Thoracic aorta (tissue), 2 donors: ENCODE measurements at regions not wholly inside any gene's neighbourhood (a gene's known extent, or its start where the extent isn't known, plus 50 kb on each side); places are given as distances from the start of the nearest gene placed in this dataset.

ENCODE experiments used
- ATAC-seq: fragments of 150-250 bp; one replicate; pipeline ENCODE4 v1.8.0; 2017; ENCODE audit warnings: low read depth; ENCODE audit not compliant: insufficient number of reproducible peaks, low FRiP score
- DNase-seq: peaks from one replicate; pipeline ENCODE4 v3.0.0-alpha.2; 2020; ENCODE audit warnings: low spot score
- H3K27ac ChIP-seq, 2 donors: fragments of 200-600 bp; sonication (generic); 1 replicate in 1 of 2; 2 replicates in 1 of 2; pipeline ENCODE4 v1.5.1; 2016; ENCODE audit warnings: mild to moderate bottlenecking in 2 of 2, moderate library complexity in 2 of 2
- H3K27me3 ChIP-seq: fragments of 200-600 bp; sonication (generic); replicated peaks from 2 replicates; pipeline ENCODE4 v1.6.0; 2016; ENCODE audit warnings: mild to moderate bottlenecking; ENCODE audit not compliant: insufficient read depth
- H3K36me3 ChIP-seq: fragments of 200-600 bp; sonication (generic); one replicate; pipeline ENCODE4 v1.5.1; 2016
- H3K4me1 ChIP-seq, 2 donors: fragments of 200-600 bp; sonication (generic); 1 replicate in 1 of 2; 2 replicates in 1 of 2; pipeline versions ENCODE4 v1.5.1 to v1.6.0; 2016; ENCODE audit warnings: low read depth in 2 of 2, mild to moderate bottlenecking in 1 of 2; ENCODE audit not compliant: control insufficient read depth in 1 of 2
- H3K4me3 ChIP-seq: fragments of 200-600 bp; sonication (generic); 2 replicates; pipeline ENCODE4 v1.5.1; 2016; ENCODE audit warnings: mild to moderate bottlenecking
- H3K9me3 ChIP-seq: fragments of 200-600 bp; sonication (generic); 2 replicates; pipeline ENCODE4 v1.5.1; 2016
- CTCF ChIP-seq: fragments of 200-600 bp; sonication (generic); IDR thresholded peaks from one replicate; pipeline ENCODE4 v1.5.1; 2019; ENCODE audit warnings: antibody characterized with exemption

GRCh38 chr3:26202169-26202568, 412.3 kb downstream of the OXSM start:
- Histone ChIP-seq H3K9me3 (no peaks in the 10 kb centered on the region), H3K4me1 (no peaks in the 10 kb centered on the region), H3K27ac (no peak overlapping the region), H3K27me3 (no peaks in the 10 kb centered on the region), H3K4me3 (no peak overlapping the region), H3K36me3 (no peaks in the 10 kb centered on the region)
- ATAC-seq (no peak), DNase-seq (no peak)
- no peak for TF ChIP-seq CTCF

- H3K9me3 ChIP-seq: no peaks in the 10 kb centered on the region
- H3K27ac ChIP-seq: no peak overlapping the region
- no peaks in the 10 kb centered on the region for H3K36me3 ChIP-seq
- no peak for TF ChIP-seq CTCF
- no peaks in the 10 kb centered on the region for H3K4me1 ChIP-seq
- H3K4me3 ChIP-seq: no peak overlapping the region
- no peaks in the 10 kb centered on the region for H3K27me3 ChIP-seq
- ATAC-seq (no peak), DNase-seq (no peak)
Observed at GRCh38 chr3:26205475-26205874, 415.6 kb downstream of the OXSM start.

GRCh38 chr3:26208201-26208600, 414.4 kb upstream of the LRRC3B start:
- H3K9me3 ChIP-seq: no peaks in the 10 kb centered on the region
- no peaks in the 10 kb centered on the region for H3K4me1 ChIP-seq
- H3K36me3 ChIP-seq: no peaks in the 10 kb centered on the region
- ATAC-seq: no peak
- H3K27ac ChIP-seq: no peak overlapping the region
- no peak overlapping the region for H3K4me3 ChIP-seq
- TF ChIP-seq CTCF: no peak
- DNase-seq: no peak
- H3K27me3 ChIP-seq: no peaks in the 10 kb centered on the region

- Histone ChIP-seq H3K36me3 (no peaks in the 10 kb centered on the region), H3K27ac (no peak overlapping the region), H3K27me3 (no peaks in the 10 kb centered on the region), H3K9me3 (no peaks in the 10 kb centered on the region), H3K4me3 (no peak overlapping the region), H3K4me1 (no peaks in the 10 kb centered on the region)
- no peak for DNase-seq
- ATAC-seq: no peak
- TF ChIP-seq CTCF: no peak
Observed at GRCh38 chr3:26229801-26230200, 392.8 kb upstream of the LRRC3B start.

GRCh38 chr3:26233374-26233773, 389.2 kb upstream of the LRRC3B start:
- Histone ChIP-seq H3K27ac (no peak overlapping the region), H3K36me3 (no peaks in the 10 kb centered on the region), H3K4me1 (no peaks in the 10 kb centered on the region), H3K4me3 (no peak overlapping the region), H3K27me3 (no peaks in the 10 kb centered on the region), H3K9me3 (no peaks in the 10 kb centered on the region)
- TF ChIP-seq CTCF: no peak
- no peak for DNase-seq
- no peak for ATAC-seq
